ENCODE measurements at regions not wholly inside any gene's neighbourhood (a gene's known extent, or its start where the extent isn't known, plus 50 kb on each side); places are given as distances from the start of the nearest gene placed in this dataset.
"Not testable (repeated sequence)": the region's sequence is repeated elsewhere in the genome, so short reads cannot be mapped to it uniquely, and the experiment has no call there.

- DNase-seq: no peak
Observed at GRCh38 chr3:674116-674515, 418.7 kb upstream of the CNTN6 start.

- DNase-seq: no peak
Observed at GRCh38 chr3:675846-676245, 417.0 kb upstream of the CNTN6 start.

GRCh38 chr3:683770-684169 lies 409.1 kb upstream of the CNTN6 start:
- DNase-seq: no peak

- DNase-seq: no peak
Observed at GRCh38 chr3:690770-691169, 402.1 kb upstream of the CNTN6 start.

GRCh38 chr3:700514-700913 lies 392.3 kb upstream of the CNTN6 start:
- DNase-seq: no peak

GRCh38 chr3:707041-707440 lies 385.8 kb upstream of the CNTN6 start:
- DNase-seq: no peak

GRCh38 chr3:713006-713621 lies 379.7 kb upstream of the CNTN6 start:
- DNase-seq: no peak

GRCh38 chr3:713947-714620 lies 378.7 kb upstream of the CNTN6 start:
- no peak for DNase-seq

GRCh38 chr3:721086-721485 lies 371.7 kb upstream of the CNTN6 start:
- DNase-seq: no peak

- DNase-seq: no peak
Observed at GRCh38 chr3:732326-732928, 360.4 kb upstream of the CNTN6 start.

GRCh38 chr3:733313-733712 lies 359.5 kb upstream of the CNTN6 start:
- DNase-seq: no peak

- no peak for DNase-seq
Observed at GRCh38 chr3:757711-758110, 335.1 kb upstream of the CNTN6 start.

- no peak for DNase-seq
Observed at GRCh38 chr3:759106-759505, 333.7 kb upstream of the CNTN6 start.

GRCh38 chr3:773433-773832 lies 319.4 kb upstream of the CNTN6 start:
- not testable (repeated sequence) for DNase-seq

GRCh38 chr3:775178-775880 lies 317.5 kb upstream of the CNTN6 start:
- no peak for DNase-seq

- no peak for DNase-seq
Observed at GRCh38 chr3:780505-780904, 312.3 kb upstream of the CNTN6 start.

GRCh38 chr3:791442-791841 lies 301.4 kb upstream of the CNTN6 start:
- no peak for DNase-seq

- no peak for DNase-seq
Observed at GRCh38 chr3:792630-793029, 300.2 kb upstream of the CNTN6 start.

GRCh38 chr3:804211-804610 lies 288.6 kb upstream of the CNTN6 start:
- no peak for DNase-seq

GRCh38 chr3:805326-805725 lies 287.5 kb upstream of the CNTN6 start:
- DNase-seq: no peak

- no peak for DNase-seq
Observed at GRCh38 chr3:806006-806405, 286.8 kb upstream of the CNTN6 start.

- DNase-seq: no peak
Observed at GRCh38 chr3:816605-817004, 276.2 kb upstream of the CNTN6 start.

GRCh38 chr3:834679-835078 lies 258.1 kb upstream of the CNTN6 start:
- no peak for DNase-seq

GRCh38 chr3:835096-835495 lies 257.7 kb upstream of the CNTN6 start:
- no peak for DNase-seq
